A549 (cell line): ENCODE measurements at regions not wholly inside any gene's neighbourhood (a gene's known extent, or its start where the extent isn't known, plus 50 kb on each side); places are given as distances from the start of the nearest gene placed in this dataset.

Source experiments
- JUNB ChIP-seq: fragments of >200 bp; sonication (Bioruptor Twin); formaldehyde crosslinking; IDR thresholded peaks from 2 replicates; pipeline ENCODE4 v1.6.1; 2016
- NR3C1 ChIP-seq: fragments of >200 bp; sonication (Bioruptor Twin); formaldehyde crosslinking; IDR thresholded peaks from 3 replicates; pipeline ENCODE4 v1.6.1; 2017
- POLR2A ChIP-seq: IDR thresholded peaks from 2 replicates; pipeline ENCODE4 v1.6.1; 2012; ENCODE audit warnings: mild to moderate bottlenecking, low read length
- RFX5 ChIP-seq: fragments of 450-650 bp; IDR thresholded peaks from 2 replicates; pipeline ENCODE4 v1.7.1; 2014; ENCODE audit warnings: antibody characterized with exemption, mild to moderate bottlenecking, moderate library complexity
- SMC3 ChIP-seq: fragments of >200 bp; sonication (Bioruptor Twin); formaldehyde crosslinking; IDR thresholded peaks from 3 replicates; pipeline ENCODE4 v1.6.1; 2018; ENCODE audit warnings: inconsistent platforms
- TF ChIP-seq, protein P1 (sequence below): fragments of >200 bp; sonication (Bioruptor Twin); formaldehyde crosslinking; IDR thresholded peaks from 3 replicates; pipeline ENCODE4 v1.5.1; 2016

DNA sequence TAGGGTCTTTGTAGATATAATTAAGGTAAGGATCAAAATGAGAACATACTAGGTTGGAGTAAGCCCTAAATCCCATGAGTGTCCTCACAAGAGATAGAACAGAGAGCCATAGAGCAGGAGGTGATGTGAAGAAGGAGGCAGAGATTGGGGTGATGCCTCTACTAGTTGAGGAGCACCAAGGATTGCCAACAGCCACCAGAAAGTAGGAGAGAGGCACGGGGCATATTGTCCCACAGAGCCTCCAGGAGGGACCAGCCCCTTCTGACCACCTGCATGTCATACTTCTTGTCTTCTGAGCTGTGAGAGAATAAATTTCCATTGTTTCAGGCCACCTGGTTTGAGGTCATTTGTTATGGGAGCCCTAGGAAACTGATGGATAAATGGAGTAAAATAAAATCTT, 363.3 kb downstream of the RPS6KC1 start:
- TF ChIP-seq RFX5 (no peak), NR3C1 (no peak), JUNB (no peak), POLR2A (no peak), SMC3 (no peak)
- TF ChIP-seq, protein P1, sequence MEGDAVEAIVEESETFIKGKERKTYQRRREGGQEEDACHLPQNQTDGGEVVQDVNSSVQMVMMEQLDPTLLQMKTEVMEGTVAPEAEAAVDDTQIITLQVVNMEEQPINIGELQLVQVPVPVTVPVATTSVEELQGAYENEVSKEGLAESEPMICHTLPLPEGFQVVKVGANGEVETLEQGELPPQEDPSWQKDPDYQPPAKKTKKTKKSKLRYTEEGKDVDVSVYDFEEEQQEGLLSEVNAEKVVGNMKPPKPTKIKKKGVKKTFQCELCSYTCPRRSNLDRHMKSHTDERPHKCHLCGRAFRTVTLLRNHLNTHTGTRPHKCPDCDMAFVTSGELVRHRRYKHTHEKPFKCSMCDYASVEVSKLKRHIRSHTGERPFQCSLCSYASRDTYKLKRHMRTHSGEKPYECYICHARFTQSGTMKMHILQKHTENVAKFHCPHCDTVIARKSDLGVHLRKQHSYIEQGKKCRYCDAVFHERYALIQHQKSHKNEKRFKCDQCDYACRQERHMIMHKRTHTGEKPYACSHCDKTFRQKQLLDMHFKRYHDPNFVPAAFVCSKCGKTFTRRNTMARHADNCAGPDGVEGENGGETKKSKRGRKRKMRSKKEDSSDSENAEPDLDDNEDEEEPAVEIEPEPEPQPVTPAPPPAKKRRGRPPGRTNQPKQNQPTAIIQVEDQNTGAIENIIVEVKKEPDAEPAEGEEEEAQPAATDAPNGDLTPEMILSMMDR: no peak
